Activated CD8-positive, alpha-beta T cell treated with anti-CD3 and anti-CD28 coated beads for 36 hours (primary cell): ENCODE measurements at regions not wholly inside any gene's neighbourhood (a gene's known extent, or its start where the extent isn't known, plus 50 kb on each side); places are given as distances from the start of the nearest gene placed in this dataset.
A peak's percentile ranks its signal among the peaks of the same experiment; 100 is the strongest.
"Not testable (repeated sequence)": the region's sequence is repeated elsewhere in the genome, so short reads cannot be mapped to it uniquely, and the experiment has no call there.

Experiments used
- ATAC-seq: fragments of 200-7000 bp; cut with Tn5 transposase; one replicate; pipeline ENCODE4 v1.10.0; 2021; ENCODE audit warnings: mild to moderate bottlenecking, moderate library complexity
- CTCF ChIA-PET: fragments of 350-600 bp; sonication (Branson Sonifier 250); formaldehyde crosslinking; loops from one replicate; lab custom pipeline; 2021; ENCODE audit warnings: antibody characterized with exemption; lab: Charles Lee
- POLR2A ChIA-PET: fragments of 350-600 bp; sonication (Branson Sonifier 250); formaldehyde crosslinking; loops from one replicate; lab custom pipeline; 2021; ENCODE audit warnings: antibody characterized with exemption; lab: Charles Lee
- DNase-seq: peaks from one replicate; pipeline ENCODE4 v3.0.0-alpha.2; 2020
- H3K27ac Mint-ChIP-seq: one replicate; pipeline ENCODE4 v1.8.0; 2021; ENCODE audit warnings: mild to moderate bottlenecking, mixed read lengths
- H3K27me3 Mint-ChIP-seq: one replicate; pipeline ENCODE4 v1.8.0; 2021; ENCODE audit warnings: mixed read lengths
- H3K36me3 Mint-ChIP-seq: one replicate; pipeline ENCODE4 v1.8.0; 2021; ENCODE audit warnings: low read depth, mixed read lengths
- H3K4me1 Mint-ChIP-seq: one replicate; pipeline ENCODE4 v1.8.0; 2021; ENCODE audit warnings: low read depth, mixed read lengths
- H3K4me3 Mint-ChIP-seq: one replicate; pipeline ENCODE4 v1.8.0; 2021; ENCODE audit warnings: mild to moderate bottlenecking, moderate library complexity, mixed read lengths
- H3K9me3 Mint-ChIP-seq: one replicate; pipeline ENCODE4 v1.8.0; 2021; ENCODE audit warnings: mixed read lengths
- intact Hi-C: fragments of 100-400 bp; cut with micrococcal nuclease; formaldehyde crosslinking; loops from one replicate; pipeline ENCODE4 v1.10.0; 2022

DNA sequence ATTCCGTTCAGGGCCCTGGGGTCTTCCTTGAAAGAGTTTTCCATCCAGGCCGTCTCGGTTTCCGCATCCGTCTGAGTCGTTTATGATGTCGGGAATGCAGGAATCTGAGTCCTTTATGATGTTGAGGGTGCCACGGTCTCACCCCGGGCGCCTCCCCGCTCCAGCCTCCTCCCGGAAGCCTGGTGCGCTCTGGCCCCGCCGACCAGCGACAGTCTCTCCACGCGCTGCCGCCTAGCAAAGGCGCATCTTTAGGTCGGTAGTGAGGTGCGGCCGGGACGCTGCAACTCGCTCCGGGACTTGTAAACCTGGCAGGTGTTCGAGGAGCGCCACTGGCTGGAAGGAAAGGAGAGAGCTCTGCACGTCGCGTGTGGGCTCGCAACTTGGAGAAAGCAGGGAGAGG, 132.6 kb downstream of the FAM72C start:
- ATAC-seq: peak; percentile 60
- POLR2A ChIA-PET, intact Hi-C loops: not testable (repeated sequence)

DNA sequence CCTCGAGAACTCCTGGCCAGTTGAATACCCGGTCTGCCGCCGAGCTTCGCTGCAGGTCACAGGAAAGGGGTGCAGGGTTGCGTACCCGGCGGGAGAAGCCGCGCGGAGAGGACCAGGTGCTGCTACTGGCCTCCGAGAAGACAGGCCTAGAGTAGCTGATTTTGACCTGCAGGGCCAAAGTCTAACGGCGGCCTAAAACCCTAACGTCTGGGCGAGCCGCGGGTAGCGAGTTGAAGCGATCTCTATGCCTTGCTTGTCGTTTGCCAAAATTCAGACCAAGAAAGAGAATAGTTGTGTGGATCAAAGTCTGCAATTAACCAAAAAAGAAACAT, 133.2 kb downstream of the FAM72C start:
- DNase-seq, POLR2A ChIA-PET, H3K27ac Mint-ChIP-seq, H3K36me3 Mint-ChIP-seq, ATAC-seq, H3K9me3 Mint-ChIP-seq, H3K4me3 Mint-ChIP-seq, intact Hi-C loops, H3K4me1 Mint-ChIP-seq, CTCF ChIA-PET: not testable (repeated sequence)
- peaks cover 18% of the 10 kb centered on the region for H3K27me3 Mint-ChIP-seq

More for the DNA sequence above, 132.6 kb downstream of the FAM72C start:
- CTCF ChIA-PET, H3K27ac Mint-ChIP-seq, H3K4me1 Mint-ChIP-seq, H3K4me3 Mint-ChIP-seq, H3K36me3 Mint-ChIP-seq, H3K9me3 Mint-ChIP-seq, DNase-seq: not testable (repeated sequence)
- H3K27me3 Mint-ChIP-seq: peaks cover 18% of the 10 kb centered on the region

DNA sequence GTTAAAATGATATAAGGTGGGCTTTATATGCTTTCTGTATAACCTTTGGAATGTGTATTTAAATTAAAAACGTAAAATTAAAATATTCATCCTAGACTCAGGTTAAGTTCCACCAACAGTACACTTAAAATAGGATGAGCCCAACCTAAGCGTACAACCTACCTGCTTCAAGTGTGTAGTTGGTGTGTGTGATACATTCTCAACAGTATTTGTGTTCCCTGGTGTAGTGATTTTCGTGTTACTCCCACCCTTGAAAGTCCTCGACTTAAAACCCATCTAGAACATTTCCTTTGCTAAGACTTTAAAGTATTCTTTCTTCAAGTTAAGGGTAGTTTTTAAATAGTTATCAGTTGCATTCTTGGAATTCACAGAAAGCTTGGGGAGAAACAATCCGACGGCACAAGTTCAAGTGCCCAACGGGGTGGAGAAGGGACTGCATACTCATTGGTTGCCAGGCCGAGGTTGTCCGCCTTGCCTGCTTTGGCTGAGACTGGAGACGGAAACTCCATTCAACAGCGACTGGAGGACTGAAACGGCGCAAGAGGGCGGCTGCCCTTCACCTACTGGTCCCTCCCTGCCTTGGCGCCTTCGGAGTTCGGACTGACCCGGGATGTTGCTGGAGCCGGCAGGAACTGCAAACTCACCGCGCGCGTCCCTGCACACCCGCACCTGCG, 133.7 kb downstream of the FAM72C start:
- H3K36me3 Mint-ChIP-seq, H3K9me3 Mint-ChIP-seq, H3K27ac Mint-ChIP-seq, POLR2A ChIA-PET, ATAC-seq, CTCF ChIA-PET, DNase-seq, H3K4me3 Mint-ChIP-seq, H3K4me1 Mint-ChIP-seq, intact Hi-C loops: not testable (repeated sequence)
- peaks cover 18% of the 10 kb centered on the region for H3K27me3 Mint-ChIP-seq

DNA sequence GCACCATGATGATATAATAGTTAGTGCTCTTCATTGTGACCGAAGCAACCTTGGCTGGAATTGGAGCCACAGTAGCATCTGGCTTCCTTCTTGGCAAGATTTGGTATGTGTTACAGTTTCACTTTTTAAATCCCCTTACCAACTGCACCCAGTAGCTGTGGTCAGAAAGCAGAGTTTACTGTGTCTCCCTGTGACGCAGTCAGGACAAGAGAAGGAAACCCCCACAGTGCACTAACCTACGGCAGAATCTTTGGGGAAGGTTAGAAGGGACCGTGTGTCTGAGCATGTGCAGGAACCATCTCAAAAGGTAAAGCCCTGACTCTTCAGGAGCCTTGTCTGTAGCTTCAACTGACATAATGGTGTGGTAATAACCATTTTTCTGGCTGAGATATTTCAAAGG, 138.4 kb downstream of the FAM72C start:
- POLR2A ChIA-PET: not testable (repeated sequence)

DNA sequence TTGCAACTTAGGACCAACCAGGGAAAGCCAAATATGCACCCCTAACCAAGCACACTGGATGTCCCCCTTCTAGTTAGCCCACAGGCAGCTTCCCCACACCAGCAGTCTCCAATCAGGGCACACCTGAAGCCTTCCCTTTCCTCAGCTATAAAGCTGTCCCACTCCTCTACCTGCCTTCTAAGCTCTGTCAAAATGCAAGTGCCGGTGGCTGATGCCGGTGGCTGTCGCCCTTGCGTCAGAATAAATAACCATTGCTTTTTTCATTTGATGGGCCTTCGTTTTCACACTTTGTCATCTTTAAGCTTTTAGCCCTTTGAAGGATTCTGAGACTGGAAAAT, 139.4 kb downstream of the FAM72C start:
- intact Hi-C loops, H3K27ac Mint-ChIP-seq, H3K36me3 Mint-ChIP-seq, CTCF ChIA-PET, H3K4me3 Mint-ChIP-seq, H3K27me3 Mint-ChIP-seq, H3K9me3 Mint-ChIP-seq, ATAC-seq, DNase-seq, POLR2A ChIA-PET, H3K4me1 Mint-ChIP-seq: not testable (repeated sequence)

More for the DNA sequence above, 138.4 kb downstream of the FAM72C start:
- CTCF ChIA-PET, H3K4me3 Mint-ChIP-seq, intact Hi-C loops, H3K9me3 Mint-ChIP-seq, DNase-seq, H3K4me1 Mint-ChIP-seq, H3K36me3 Mint-ChIP-seq, H3K27ac Mint-ChIP-seq: not testable (repeated sequence)
- H3K27me3 Mint-ChIP-seq: peaks cover 13% of the 10 kb centered on the region
- peak; percentile 49 for ATAC-seq

DNA sequence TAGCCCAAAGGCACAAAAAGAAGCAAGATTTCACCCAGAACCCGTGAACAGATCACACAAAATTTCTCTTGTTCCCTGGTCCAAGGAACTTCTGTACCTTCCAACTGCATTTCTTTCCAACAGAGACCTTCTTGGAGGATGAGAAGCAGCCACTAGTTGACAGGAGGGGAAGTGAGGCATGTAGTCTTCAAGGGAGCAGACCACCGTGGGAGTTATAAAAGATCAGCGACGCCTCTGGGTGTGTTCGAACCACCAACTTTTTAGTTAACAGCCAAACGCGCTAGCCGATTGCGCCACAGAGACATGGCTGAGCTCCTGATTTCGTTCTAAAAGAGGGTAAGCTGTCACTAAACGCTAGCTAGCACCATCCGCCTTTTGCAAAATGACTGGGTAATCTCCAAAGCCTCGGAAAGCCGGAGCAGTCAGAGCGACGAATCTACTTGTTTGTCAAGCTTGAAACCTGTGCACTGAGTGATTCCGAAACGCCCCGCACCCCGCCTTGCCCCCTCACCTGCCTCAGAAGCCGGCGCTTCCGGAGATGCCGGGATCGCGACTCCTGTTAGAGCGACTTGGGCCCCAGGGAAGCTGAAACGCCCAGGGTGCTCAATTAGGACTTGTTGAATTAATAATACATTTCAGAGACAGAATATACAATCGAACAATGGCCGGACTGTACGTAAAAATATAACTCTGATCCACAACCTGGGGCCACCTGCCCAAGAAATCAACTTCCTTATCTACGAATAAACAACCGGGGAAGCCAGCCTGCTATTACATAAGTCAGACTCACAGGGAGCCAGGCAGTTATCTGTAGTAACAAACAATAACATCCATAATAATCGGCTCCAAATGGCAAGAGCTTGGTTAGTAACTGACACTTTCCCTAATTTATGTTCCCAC, 140.1 kb downstream of the FAM72C start:
- POLR2A ChIA-PET, H3K4me3 Mint-ChIP-seq, H3K36me3 Mint-ChIP-seq, DNase-seq, intact Hi-C loops, H3K27me3 Mint-ChIP-seq, H3K4me1 Mint-ChIP-seq, H3K9me3 Mint-ChIP-seq, H3K27ac Mint-ChIP-seq, CTCF ChIA-PET: not testable (repeated sequence)
- peak; percentile 73 for ATAC-seq

DNA sequence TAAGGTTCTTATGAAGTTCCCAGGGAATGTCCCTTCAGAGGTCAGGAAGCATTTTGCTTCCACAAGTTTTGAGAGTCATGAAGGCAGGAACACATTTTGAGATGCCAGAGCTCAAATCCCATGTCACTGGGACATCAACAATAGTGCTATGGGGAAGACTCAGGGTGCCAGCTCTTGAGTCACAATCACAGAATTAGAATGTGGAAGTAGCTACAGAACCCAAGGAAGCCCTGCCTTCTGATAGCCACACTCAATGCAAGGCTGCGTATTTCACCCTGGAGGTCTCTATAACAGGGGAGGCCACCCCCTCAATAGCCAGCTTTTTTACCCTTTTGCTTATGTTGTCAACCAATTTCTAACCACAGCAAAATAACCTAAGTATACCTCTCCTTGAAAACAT, 145.6 kb downstream of the FAM72C start:
- H3K4me3 Mint-ChIP-seq, H3K9me3 Mint-ChIP-seq, H3K36me3 Mint-ChIP-seq, intact Hi-C loops, H3K4me1 Mint-ChIP-seq, DNase-seq, H3K27me3 Mint-ChIP-seq, CTCF ChIA-PET, H3K27ac Mint-ChIP-seq, ATAC-seq, POLR2A ChIA-PET: not testable (repeated sequence)

DNA sequence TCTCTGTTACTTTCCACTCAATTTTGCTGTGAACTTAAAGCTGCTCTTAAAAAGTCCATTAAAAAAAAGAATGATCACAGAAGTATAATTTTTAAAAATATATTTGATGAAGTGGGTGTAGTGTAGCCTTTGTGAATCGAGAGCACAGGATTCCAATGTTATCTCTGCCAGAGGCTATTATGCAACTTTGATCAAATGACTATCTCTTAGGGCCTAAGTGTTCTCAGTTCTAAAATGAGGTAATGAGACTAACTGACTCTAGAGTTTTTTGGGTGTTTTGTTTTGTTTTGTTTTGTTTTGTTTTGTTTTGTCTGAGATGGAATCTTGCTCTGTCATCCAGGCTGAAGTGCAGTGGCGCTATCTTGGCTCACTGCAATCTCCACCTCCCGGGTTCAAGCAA, 147.5 kb downstream of the FAM72C start:
- DNase-seq, H3K9me3 Mint-ChIP-seq, POLR2A ChIA-PET, H3K36me3 Mint-ChIP-seq, H3K27ac Mint-ChIP-seq, intact Hi-C loops, ATAC-seq, CTCF ChIA-PET, H3K4me3 Mint-ChIP-seq, H3K4me1 Mint-ChIP-seq, H3K27me3 Mint-ChIP-seq: not testable (repeated sequence)

DNA sequence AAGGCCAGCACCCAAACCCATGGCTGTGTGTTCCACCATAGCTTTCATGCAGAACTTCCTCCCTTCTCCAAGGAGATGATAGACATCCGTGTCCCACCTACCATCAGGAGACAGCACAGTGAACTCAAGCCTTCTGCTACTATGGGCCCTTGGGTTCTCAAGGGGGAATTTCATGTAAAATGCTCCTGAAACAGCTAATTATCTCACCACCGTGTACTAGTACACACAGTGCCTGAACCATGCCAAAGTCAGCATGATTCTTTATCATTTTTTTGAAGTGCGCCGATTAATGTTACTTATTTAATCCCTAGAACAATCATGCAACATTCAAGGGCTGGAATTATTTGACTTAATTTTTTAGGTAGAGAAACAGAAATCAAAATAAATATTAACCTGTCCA, 151.7 kb downstream of the FAM72C start:
- intact Hi-C loops, H3K27me3 Mint-ChIP-seq, H3K36me3 Mint-ChIP-seq, H3K4me3 Mint-ChIP-seq, POLR2A ChIA-PET, H3K27ac Mint-ChIP-seq, DNase-seq, CTCF ChIA-PET, H3K9me3 Mint-ChIP-seq, ATAC-seq, H3K4me1 Mint-ChIP-seq: not testable (repeated sequence)

DNA sequence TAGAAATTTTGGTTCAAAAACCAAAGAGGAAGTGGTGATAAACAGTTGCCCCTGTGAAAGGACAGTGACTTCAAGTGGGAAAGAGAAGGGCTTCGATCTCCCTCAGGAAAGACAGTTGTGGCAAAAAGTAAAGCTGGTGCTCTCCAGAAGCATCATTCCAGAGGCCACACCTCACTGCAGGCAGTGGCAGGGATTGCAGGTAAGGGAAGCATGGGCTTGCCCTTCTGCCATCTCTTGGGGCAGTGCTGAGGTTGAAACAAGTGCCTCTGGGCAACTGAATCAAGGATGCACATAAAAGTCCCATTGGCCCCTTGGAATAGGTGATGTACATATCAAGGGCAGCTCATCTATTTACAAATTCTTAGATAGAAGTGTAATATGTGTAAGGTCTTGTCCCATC, 155.4 kb downstream of the FAM72C start:
- DNase-seq, H3K4me1 Mint-ChIP-seq, POLR2A ChIA-PET, H3K27me3 Mint-ChIP-seq, H3K36me3 Mint-ChIP-seq, H3K27ac Mint-ChIP-seq, CTCF ChIA-PET, H3K9me3 Mint-ChIP-seq, ATAC-seq, intact Hi-C loops, H3K4me3 Mint-ChIP-seq: not testable (repeated sequence)

DNA sequence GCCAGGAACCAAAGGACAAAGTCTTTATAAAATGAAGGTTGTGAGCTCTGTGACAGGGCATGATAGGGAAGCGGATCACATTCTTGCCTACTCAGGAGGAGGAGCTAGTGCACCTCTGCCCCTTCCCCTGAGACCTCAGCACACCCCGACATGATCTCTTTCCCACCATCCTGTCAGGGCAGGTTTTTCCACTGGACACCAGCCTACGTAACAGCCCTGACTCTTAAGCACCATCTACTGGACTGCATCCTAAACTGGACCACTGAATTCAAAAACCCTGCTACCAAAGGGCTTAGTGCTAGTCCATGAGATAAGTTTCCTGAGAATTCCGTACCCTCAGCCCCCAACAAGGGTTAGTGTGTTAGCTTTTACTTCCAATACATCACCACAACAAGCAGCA, 166.4 kb downstream of the FAM72C start:
- H3K4me3 Mint-ChIP-seq, CTCF ChIA-PET, DNase-seq, intact Hi-C loops, H3K4me1 Mint-ChIP-seq, H3K27ac Mint-ChIP-seq, H3K9me3 Mint-ChIP-seq, H3K36me3 Mint-ChIP-seq, ATAC-seq, POLR2A ChIA-PET, H3K27me3 Mint-ChIP-seq: not testable (repeated sequence)

DNA sequence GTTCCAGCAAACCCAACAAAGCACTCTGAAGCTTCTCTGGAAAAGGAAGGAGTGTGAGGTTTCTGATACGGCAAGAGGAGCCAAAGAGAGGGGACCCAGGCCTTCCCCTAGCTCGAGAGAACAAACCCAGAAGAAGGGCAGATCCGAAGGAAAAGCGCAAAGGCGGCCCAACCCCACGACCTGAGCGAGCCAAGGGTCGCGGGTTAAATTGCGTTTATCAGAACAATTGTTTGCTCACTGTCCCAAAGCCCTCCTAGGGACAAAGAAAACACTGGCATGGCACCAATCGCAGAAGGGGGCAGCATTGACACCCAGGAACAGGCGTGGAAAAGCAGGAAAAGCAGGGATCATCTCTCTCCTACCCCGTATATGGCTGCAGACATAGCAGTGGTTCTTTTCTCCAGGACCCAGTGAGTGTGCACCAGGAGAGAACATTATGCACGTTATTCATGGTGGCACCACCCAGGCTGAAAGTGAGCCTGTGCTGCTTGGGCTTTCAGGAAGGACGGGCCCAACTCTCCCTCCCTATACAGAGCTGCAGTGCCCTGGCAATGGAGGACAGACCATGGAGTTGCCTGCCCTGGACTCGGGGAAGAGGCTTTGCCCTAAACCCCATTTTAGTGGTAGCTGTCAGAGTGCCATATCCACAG, 167.0 kb downstream of the FAM72C start:
- H3K4me1 Mint-ChIP-seq, ATAC-seq, H3K36me3 Mint-ChIP-seq, DNase-seq, CTCF ChIA-PET, intact Hi-C loops, H3K27me3 Mint-ChIP-seq, POLR2A ChIA-PET, H3K9me3 Mint-ChIP-seq, H3K4me3 Mint-ChIP-seq, H3K27ac Mint-ChIP-seq: not testable (repeated sequence)
